Stomach (tissue), 8 donors: ENCODE measurements at regions not wholly inside any gene's neighbourhood (a gene's known extent, or its start where the extent isn't known, plus 50 kb on each side); places are given as distances from the start of the nearest gene placed in this dataset.

Experiments
- DNase-seq, 2 donors: peaks; one replicate each; pipeline versions ENCODE4 v3.0.0 to v3.0.0-alpha.2; 2013 to 2019
- H3K27ac ChIP-seq, 5 donors: fragments of 200-600 bp in 4 of 5; sonication (generic) in 4 of 5; one replicate each; pipeline ENCODE4 v1.5.1; 2013 to 2019; ENCODE audit warnings: mild to moderate bottlenecking in 1 of 5, moderate library complexity in 1 of 5
- H3K27me3 ChIP-seq, 3 donors: fragments of 200-600 bp; sonication (generic); one replicate each; pipeline ENCODE4 v1.5.1; 2017 to 2019; ENCODE audit warnings: mixed run types in 1 of 3
- H3K36me3 ChIP-seq, 4 donors: fragments of 200-600 bp; sonication (generic); 1 replicate in 3 of 4; 2 replicates in 1 of 4; pipeline ENCODE4 v1.5.1; 2016 to 2019
- H3K4me1 ChIP-seq, 4 donors: fragments of 200-600 bp; sonication (generic); one replicate each; pipeline ENCODE4 v1.5.1; 2016 to 2019
- H3K4me3 ChIP-seq, 4 donors: fragments of 200-600 bp; sonication (generic) in 3 of 4; one replicate each; pipeline ENCODE4 v1.5.1; 2016 to 2019; ENCODE audit warnings: mild to moderate bottlenecking in 1 of 4
- H3K9me3 ChIP-seq, 4 donors: fragments of 200-600 bp; sonication (generic); one replicate each; pipeline ENCODE4 v1.5.1; 2016 to 2019
- EP300 ChIP-seq: sonication (generic); formaldehyde crosslinking; IDR thresholded peaks from one replicate; pipeline ENCODE4 v1.6.1; 2017; ENCODE audit warnings: antibody characterized with exemption
- POLR2A ChIP-seq, 4 donors: fragments of 450-650 bp; IDR thresholded peaks; one replicate each; pipeline ENCODE4 v1.6.1; 2016; ENCODE audit warnings: antibody characterized with exemption in 4 of 4, control low read depth in 2 of 4, mild to moderate bottlenecking in 1 of 4, moderate library complexity in 1 of 4
- POLR2AphosphoS5 ChIP-seq, 3 donors: sonication (generic); formaldehyde crosslinking; IDR thresholded peaks; one replicate each; pipeline ENCODE4 v1.6.1; 2016; ENCODE audit warnings: antibody characterized with exemption in 3 of 3
- WGBS, 5 donors: extraction: QIAGEN DNeasy Blood & Tissue Kit in 3 of 5; methylation state at CpG; one replicate each; pipeline versions ENCODE4 v1.1.5 to v1.1.7; 2013 to 2018; 5-methylcytosine and 5-hydroxymethylcytosine counted together
- intact Hi-C: fragments of 100-400 bp; cut with DNase I; formaldehyde crosslinking; loops from one replicate; pipeline ENCODE4 v1.15.1; 2023; ENCODE audit warnings: low total_unique reads
- TF ChIP-seq, protein P1 (sequence below), 7 experiments: fragments of 450-650 bp in 4 of 7; fragments of 200-600 bp in 3 of 7; sonication (generic) in 3 of 7; IDR thresholded peaks; one replicate each; pipeline ENCODE4 v1.5.1; 2016 to 2019; ENCODE audit warnings: antibody characterized with exemption in 7 of 7, control low read depth in 2 of 7, mild to moderate bottlenecking in 1 of 7
- donor health status: healthy with polysubstance abuse.
- donor health status: Bipolar disorder and iron deficiency.
- donor health status: healthy.

- TF ChIP-seq EP300 (no peak), POLR2AphosphoS5 (IDR thresholded peaks at IDR 0.05) (no peak), POLR2A (IDR thresholded peaks at IDR 0.05) (no peak)
- TF ChIP-seq, protein P1, sequence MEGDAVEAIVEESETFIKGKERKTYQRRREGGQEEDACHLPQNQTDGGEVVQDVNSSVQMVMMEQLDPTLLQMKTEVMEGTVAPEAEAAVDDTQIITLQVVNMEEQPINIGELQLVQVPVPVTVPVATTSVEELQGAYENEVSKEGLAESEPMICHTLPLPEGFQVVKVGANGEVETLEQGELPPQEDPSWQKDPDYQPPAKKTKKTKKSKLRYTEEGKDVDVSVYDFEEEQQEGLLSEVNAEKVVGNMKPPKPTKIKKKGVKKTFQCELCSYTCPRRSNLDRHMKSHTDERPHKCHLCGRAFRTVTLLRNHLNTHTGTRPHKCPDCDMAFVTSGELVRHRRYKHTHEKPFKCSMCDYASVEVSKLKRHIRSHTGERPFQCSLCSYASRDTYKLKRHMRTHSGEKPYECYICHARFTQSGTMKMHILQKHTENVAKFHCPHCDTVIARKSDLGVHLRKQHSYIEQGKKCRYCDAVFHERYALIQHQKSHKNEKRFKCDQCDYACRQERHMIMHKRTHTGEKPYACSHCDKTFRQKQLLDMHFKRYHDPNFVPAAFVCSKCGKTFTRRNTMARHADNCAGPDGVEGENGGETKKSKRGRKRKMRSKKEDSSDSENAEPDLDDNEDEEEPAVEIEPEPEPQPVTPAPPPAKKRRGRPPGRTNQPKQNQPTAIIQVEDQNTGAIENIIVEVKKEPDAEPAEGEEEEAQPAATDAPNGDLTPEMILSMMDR (IDR thresholded peaks at IDR 0.05): no peak
- intact Hi-C loops: no loop called here
- Histone ChIP-seq H3K9me3 (no peaks in the 10 kb centered on the region), H3K27me3 (no peaks in the 10 kb centered on the region), H3K27ac (no peak overlapping the region), H3K36me3 (no peaks in the 10 kb centered on the region), H3K4me3 (no peak overlapping the region), H3K4me1 (no peaks in the 10 kb centered on the region)
- WGBS, 5 donors: 85 to 92% (median 89%) methylated on average over 7 of the region's 7 CpGs
- no peak for DNase-seq
These were observed 705.1 kb upstream of the GCFC2 start for GRCh38 chr2:76415821-76416220.

- TF ChIP-seq EP300 (no peak), POLR2A (IDR thresholded peaks at IDR 0.05) (no peak), POLR2AphosphoS5 (IDR thresholded peaks at IDR 0.05) (no peak)
- TF ChIP-seq, protein P1 (IDR thresholded peaks at IDR 0.05): no peak
- Histone ChIP-seq H3K9me3 (peaks cover 0 to 5% (median 0%) of the 10 kb centered on the region in 4 donors), H3K4me1 (no peaks in the 10 kb centered on the region), H3K36me3 (no peaks in the 10 kb centered on the region), H3K4me3 (no peak overlapping the region), H3K27ac (no peak overlapping the region), H3K27me3 (no peaks in the 10 kb centered on the region)
- intact Hi-C loops: no loop called here
- no peak for DNase-seq
These were observed 702.7 kb upstream of the GCFC2 start for GRCh38 chr2:76413436-76413835.

DNA sequence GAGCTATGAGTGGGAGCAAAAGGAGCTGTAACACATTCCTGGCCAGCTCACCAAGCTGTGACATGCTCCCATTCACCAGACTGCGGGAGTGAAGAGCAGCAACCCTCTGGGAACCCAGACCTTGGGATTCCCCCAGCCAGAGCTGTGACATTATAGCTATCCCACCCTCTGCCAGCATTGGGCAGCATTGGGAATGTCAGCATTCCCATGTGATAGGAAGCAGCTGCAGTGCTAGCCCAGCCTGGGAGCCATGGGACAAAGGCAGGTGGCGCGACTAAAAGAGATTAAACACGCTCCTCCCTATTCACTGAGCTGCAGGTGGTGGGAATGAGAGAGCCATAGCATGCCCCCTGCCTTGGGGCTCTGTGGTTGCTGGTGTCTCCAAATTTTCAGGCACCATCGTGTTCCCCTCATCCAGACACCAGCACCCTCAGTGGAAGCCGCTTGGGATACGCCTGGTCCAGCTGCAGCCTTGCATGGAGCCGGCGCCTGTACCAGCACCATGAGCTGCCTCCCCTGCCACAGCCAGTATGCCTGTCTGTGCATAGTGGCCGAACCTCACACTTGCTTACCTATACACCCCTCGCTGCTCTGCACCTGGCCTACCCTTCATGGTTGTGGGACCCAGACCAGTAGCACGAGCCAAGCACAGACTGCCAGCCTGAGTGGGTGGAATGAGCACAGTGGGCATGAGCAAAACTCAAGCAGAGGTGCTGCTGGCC, 695.6 kb upstream of the GCFC2 start:
- TF ChIP-seq POLR2AphosphoS5 (IDR thresholded peaks at IDR 0.05) (no peak), EP300 (no peak), POLR2A (IDR thresholded peaks at IDR 0.05) (no peak)
- TF ChIP-seq, protein P1 (IDR thresholded peaks at IDR 0.05): no peak
- Histone ChIP-seq H3K36me3 (no peaks in the 10 kb centered on the region), H3K4me3 (no peak overlapping the region), H3K27ac (no peak overlapping the region), H3K27me3 (no peaks in the 10 kb centered on the region), H3K4me1 (no peaks in the 10 kb centered on the region), H3K9me3 (peaks cover 0 to 5% (median 2%) of the 10 kb centered on the region in 4 donors)
- intact Hi-C loops: no loop called here
- DNase-seq: no peak
- WGBS, 5 donors: 85 to 95% (median 90%) methylated on average over 11 to 12 of the region's 12 CpGs

GRCh38 chr2:76393356-76393755, 682.6 kb upstream of the GCFC2 start:
- intact Hi-C loops: no loop called here
- TF ChIP-seq EP300 (no peak), POLR2A (IDR thresholded peaks at IDR 0.05) (no peak), POLR2AphosphoS5 (IDR thresholded peaks at IDR 0.05) (no peak)
- TF ChIP-seq, protein P1 (IDR thresholded peaks at IDR 0.05): no peak

More at GRCh38 chr2:76393356-76393755, 682.6 kb upstream of the GCFC2 start:
- H3K27ac ChIP-seq: no peak overlapping the region
- H3K4me3 ChIP-seq: no peak overlapping the region
- no peak for DNase-seq
- H3K9me3 ChIP-seq: no peaks in the 10 kb centered on the region
- H3K27me3 ChIP-seq: no peaks in the 10 kb centered on the region
- no peaks in the 10 kb centered on the region for H3K4me1 ChIP-seq
- no peaks in the 10 kb centered on the region for H3K36me3 ChIP-seq
